Activated T-cell treated with anti-CD3 and anti-CD28 coated beads, Interleukin-2, amount 50 U/mL, for 72 hours (primary cell): ENCODE measurements at regions not wholly inside any gene's neighbourhood (a gene's known extent, or its start where the extent isn't known, plus 50 kb on each side); places are given as distances from the start of the nearest gene placed in this dataset.
"Not testable (repeated sequence)": the region's sequence is repeated elsewhere in the genome, so short reads cannot be mapped to it uniquely, and the experiment has no call there.

ENCODE experiments used
- ATAC-seq, 2 donors: fragments of 150-1000 bp; cut with Tn5 transposase; replicated peaks in 1 of 2; 2 replicates each; pipeline ENCODE4 v1.10.0; 2021; ENCODE audit warnings: moderate library complexity in 2 of 2, mild to moderate bottlenecking in 1 of 2
- DNase-seq, 2 donors: peaks; one replicate each; pipeline ENCODE4 v3.0.0; 2021 to 2022; ENCODE audit warnings: mixed read lengths in 1 of 2
- H3K27ac Mint-ChIP-seq: one replicate; pipeline ENCODE4 v1.8.0; 2022; ENCODE audit warnings: mild to moderate bottlenecking, moderate library complexity, mixed read lengths
- H3K27me3 Mint-ChIP-seq: one replicate; pipeline ENCODE4 v1.8.0; 2022; ENCODE audit warnings: low read depth, mixed read lengths
- H3K36me3 Mint-ChIP-seq, 2 donors: one replicate each; pipeline ENCODE4 v1.8.0; 2022; ENCODE audit warnings: mixed read lengths in 2 of 2, mild to moderate bottlenecking in 1 of 2; ENCODE audit not compliant: insufficient read depth in 2 of 2
- H3K4me1 Mint-ChIP-seq: one replicate; pipeline ENCODE4 v1.8.0; 2022; ENCODE audit warnings: low read depth, mixed read lengths
- H3K4me3 Mint-ChIP-seq, 2 donors: one replicate each; pipeline ENCODE4 v1.8.0; 2022; ENCODE audit warnings: mild to moderate bottlenecking in 2 of 2, mixed read lengths in 2 of 2, moderate library complexity in 2 of 2
- H3K9me3 Mint-ChIP-seq, 2 donors: one replicate each; pipeline ENCODE4 v1.8.0; 2022; ENCODE audit warnings: mixed read lengths in 2 of 2

DNA sequence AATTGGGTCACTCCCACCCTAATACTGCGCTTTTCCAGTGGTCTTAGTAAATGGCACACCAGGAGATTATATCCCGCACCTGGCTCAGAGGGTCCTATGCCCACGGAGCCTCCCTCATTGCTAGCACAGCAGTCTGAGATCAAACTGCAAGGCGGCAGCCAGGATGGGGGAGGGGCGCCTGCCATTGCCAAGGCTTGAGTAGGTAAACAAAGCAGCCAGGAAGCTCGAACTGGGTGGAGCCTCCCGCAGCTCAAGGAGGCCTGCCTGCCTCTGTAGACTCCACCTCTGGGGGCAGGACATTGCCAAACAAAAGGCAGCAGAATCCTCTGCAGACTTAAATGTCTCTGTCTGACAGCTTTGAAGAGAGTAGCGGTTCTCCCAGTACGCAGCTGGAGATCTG, 52.4 kb upstream of the PMPCB start:
- not testable (repeated sequence) for H3K4me1 Mint-ChIP-seq, H3K27ac Mint-ChIP-seq, H3K9me3 Mint-ChIP-seq, H3K27me3 Mint-ChIP-seq, DNase-seq, H3K4me3 Mint-ChIP-seq, ATAC-seq, H3K36me3 Mint-ChIP-seq

GRCh38 chr7:103240806-103241205, 56.4 kb upstream of the PMPCB start:
- no peak overlapping the region for H3K27ac Mint-ChIP-seq
- H3K4me1 Mint-ChIP-seq = no peaks in the 10 kb centered on the region
- no peak overlapping the region for H3K4me3 Mint-ChIP-seq
- no peak for DNase-seq
- peaks cover 6 to 7% of the 10 kb centered on the region in 2 donors for H3K36me3 Mint-ChIP-seq
- H3K9me3 Mint-ChIP-seq = peaks cover 5 to 6% of the 10 kb centered on the region in 2 donors
- no peak for ATAC-seq
- no peaks in the 10 kb centered on the region for H3K27me3 Mint-ChIP-seq

- H3K36me3 Mint-ChIP-seq, DNase-seq, H3K9me3 Mint-ChIP-seq, H3K4me1 Mint-ChIP-seq, H3K4me3 Mint-ChIP-seq, ATAC-seq, H3K27me3 Mint-ChIP-seq, H3K27ac Mint-ChIP-seq: not testable (repeated sequence)
Measured at GRCh38 chr7:103235824-103236223, 61.4 kb upstream of the PMPCB start.

GRCh38 chr7:103234877-103235276, 62.4 kb upstream of the PMPCB start:
- not testable (repeated sequence) for ATAC-seq, H3K4me3 Mint-ChIP-seq, H3K36me3 Mint-ChIP-seq, H3K27me3 Mint-ChIP-seq, H3K4me1 Mint-ChIP-seq, H3K27ac Mint-ChIP-seq, H3K9me3 Mint-ChIP-seq, DNase-seq

DNA sequence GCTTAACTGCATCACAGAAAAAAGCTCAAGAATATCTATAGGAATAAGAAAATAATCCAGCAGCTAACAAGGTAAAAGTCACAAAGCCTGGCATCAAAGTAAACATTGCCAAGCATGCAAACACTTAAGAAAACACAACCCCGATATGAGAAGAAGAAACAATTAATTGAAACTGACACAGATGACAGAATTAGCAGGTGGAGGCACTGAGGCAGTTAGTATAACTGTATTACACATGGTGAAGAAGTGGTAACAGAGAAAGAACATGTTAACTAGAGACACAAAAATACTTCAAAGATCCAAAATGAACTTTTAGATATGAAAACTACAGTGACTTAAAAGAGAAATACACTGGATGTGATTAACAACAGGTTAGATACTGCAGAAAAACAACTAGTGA, 69.4 kb upstream of the PMPCB start:
- not testable (repeated sequence) for DNase-seq, H3K4me3 Mint-ChIP-seq, H3K4me1 Mint-ChIP-seq, H3K36me3 Mint-ChIP-seq, ATAC-seq, H3K27ac Mint-ChIP-seq, H3K9me3 Mint-ChIP-seq, H3K27me3 Mint-ChIP-seq

DNA sequence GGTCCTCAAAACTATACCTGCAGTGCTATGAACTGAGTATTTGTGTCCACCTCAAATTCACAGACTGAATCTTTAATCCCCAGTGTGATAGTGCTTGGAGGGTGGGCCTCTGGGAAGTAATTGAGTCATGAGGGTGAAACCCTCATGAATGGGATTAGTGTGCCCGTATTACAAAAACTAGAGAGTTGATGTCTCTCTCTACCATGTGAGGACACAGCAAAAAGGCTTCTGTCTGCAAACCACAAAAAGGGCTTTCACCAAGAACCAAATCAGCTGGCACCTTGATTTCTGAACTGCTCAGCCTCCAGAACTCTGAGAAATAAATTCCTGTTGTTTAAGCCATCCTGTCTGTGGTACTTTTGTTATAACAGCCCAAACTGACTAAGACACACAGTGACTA, 71.4 kb upstream of the PMPCB start:
- H3K36me3 Mint-ChIP-seq, H3K9me3 Mint-ChIP-seq, DNase-seq, H3K27me3 Mint-ChIP-seq, H3K27ac Mint-ChIP-seq, H3K4me1 Mint-ChIP-seq, H3K4me3 Mint-ChIP-seq: not testable (repeated sequence)
- peak in 1 of 2 donors; percentile 15 for ATAC-seq

- not testable (repeated sequence) for ATAC-seq, H3K9me3 Mint-ChIP-seq, H3K36me3 Mint-ChIP-seq, H3K27me3 Mint-ChIP-seq, H3K4me3 Mint-ChIP-seq, H3K4me1 Mint-ChIP-seq, DNase-seq, H3K27ac Mint-ChIP-seq
Measured at GRCh38 chr7:103223065-103223464, 74.2 kb upstream of the NAPEPLD start.

- H3K9me3 Mint-ChIP-seq, H3K27ac Mint-ChIP-seq, DNase-seq, H3K4me3 Mint-ChIP-seq, ATAC-seq, H3K36me3 Mint-ChIP-seq, H3K27me3 Mint-ChIP-seq, H3K4me1 Mint-ChIP-seq: not testable (repeated sequence)
Measured at GRCh38 chr7:103211049-103211448, 62.1 kb upstream of the NAPEPLD start.

DNA sequence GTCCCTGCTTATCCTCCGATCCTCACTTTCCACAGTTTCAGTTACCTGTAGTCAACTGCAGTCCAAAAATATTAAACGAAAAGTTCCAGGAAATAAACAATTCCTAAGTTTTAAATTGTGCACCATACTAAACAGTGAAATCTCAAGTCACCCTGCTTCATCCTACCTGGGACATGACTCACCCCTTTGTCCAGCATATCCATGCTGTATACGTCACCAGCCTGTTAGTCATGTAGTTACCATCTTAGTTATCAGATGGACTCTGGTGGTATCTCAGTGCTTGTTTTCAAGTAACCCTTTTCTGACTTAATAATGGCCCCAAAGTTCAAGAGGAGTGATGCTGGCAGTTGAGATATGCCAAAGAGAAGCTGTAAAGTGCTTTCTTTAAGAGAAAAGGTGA, 50.3 kb upstream of the NAPEPLD start:
- ATAC-seq, H3K36me3 Mint-ChIP-seq, H3K4me3 Mint-ChIP-seq, H3K4me1 Mint-ChIP-seq, H3K9me3 Mint-ChIP-seq, H3K27me3 Mint-ChIP-seq, H3K27ac Mint-ChIP-seq, DNase-seq: not testable (repeated sequence)
